OCI-LY1 (cell line): ENCODE measurements at regions not wholly inside any gene's neighbourhood (a gene's known extent, or its start where the extent isn't known, plus 50 kb on each side); places are given as distances from the start of the nearest gene placed in this dataset.
"Not testable (repeated sequence)": the region's sequence is repeated elsewhere in the genome, so short reads cannot be mapped to it uniquely, and the experiment has no call there.

Source experiments
- EZH2 ChIP-seq: fragments of 200-600 bp; sonication (generic), shearing (Covaris generic); IDR thresholded peaks from 2 replicates; pipeline ENCODE4 v1.8.0; 2017; ENCODE audit warnings: borderline replicate concordance, mixed run types, mild to moderate bottlenecking, antibody characterized with exemption, low read length, moderate library complexity, mixed read lengths
- TF ChIP-seq, protein P1 (sequence below): fragments of 200-600 bp; sonication (generic), shearing (Covaris generic); IDR thresholded peaks from 2 replicates; pipeline ENCODE4 v1.5.1; 2017; ENCODE audit warnings: mild to moderate bottlenecking, antibody characterized with exemption, low read length, moderate library complexity, mixed read lengths

GRCh38 chr20:53882438-53882986 is 187.9 kb downstream of the BCAS1 start:
- TF ChIP-seq, protein P1, sequence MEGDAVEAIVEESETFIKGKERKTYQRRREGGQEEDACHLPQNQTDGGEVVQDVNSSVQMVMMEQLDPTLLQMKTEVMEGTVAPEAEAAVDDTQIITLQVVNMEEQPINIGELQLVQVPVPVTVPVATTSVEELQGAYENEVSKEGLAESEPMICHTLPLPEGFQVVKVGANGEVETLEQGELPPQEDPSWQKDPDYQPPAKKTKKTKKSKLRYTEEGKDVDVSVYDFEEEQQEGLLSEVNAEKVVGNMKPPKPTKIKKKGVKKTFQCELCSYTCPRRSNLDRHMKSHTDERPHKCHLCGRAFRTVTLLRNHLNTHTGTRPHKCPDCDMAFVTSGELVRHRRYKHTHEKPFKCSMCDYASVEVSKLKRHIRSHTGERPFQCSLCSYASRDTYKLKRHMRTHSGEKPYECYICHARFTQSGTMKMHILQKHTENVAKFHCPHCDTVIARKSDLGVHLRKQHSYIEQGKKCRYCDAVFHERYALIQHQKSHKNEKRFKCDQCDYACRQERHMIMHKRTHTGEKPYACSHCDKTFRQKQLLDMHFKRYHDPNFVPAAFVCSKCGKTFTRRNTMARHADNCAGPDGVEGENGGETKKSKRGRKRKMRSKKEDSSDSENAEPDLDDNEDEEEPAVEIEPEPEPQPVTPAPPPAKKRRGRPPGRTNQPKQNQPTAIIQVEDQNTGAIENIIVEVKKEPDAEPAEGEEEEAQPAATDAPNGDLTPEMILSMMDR = not testable (repeated sequence)
- TF ChIP-seq EZH2 = not testable (repeated sequence)
